ENCODE measurements at regions not wholly inside any gene's neighbourhood (a gene's known extent, or its start where the extent isn't known, plus 50 kb on each side); places are given as distances from the start of the nearest gene placed in this dataset.

DNA sequence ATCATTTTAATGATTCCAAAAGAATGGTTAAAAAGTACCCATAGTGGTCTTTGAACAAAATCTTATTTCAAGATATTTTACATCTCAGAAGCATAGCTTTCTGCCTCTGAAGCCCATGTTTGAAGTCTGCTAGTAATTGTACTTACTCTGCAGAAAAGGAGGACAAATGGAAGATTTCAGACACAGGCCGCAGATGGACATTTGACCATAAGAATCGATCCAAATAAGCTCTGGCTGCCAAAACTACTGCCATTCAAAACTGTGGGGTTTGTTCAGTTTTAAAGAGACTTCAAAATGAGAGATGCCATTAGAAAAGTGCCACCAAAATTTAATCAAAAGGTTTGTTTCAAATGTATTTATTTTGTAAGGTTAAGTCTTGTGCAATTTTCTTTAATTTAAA lies 306.7 kb downstream of the DTWD2 start:
- TF ChIP-seq, protein P1, sequence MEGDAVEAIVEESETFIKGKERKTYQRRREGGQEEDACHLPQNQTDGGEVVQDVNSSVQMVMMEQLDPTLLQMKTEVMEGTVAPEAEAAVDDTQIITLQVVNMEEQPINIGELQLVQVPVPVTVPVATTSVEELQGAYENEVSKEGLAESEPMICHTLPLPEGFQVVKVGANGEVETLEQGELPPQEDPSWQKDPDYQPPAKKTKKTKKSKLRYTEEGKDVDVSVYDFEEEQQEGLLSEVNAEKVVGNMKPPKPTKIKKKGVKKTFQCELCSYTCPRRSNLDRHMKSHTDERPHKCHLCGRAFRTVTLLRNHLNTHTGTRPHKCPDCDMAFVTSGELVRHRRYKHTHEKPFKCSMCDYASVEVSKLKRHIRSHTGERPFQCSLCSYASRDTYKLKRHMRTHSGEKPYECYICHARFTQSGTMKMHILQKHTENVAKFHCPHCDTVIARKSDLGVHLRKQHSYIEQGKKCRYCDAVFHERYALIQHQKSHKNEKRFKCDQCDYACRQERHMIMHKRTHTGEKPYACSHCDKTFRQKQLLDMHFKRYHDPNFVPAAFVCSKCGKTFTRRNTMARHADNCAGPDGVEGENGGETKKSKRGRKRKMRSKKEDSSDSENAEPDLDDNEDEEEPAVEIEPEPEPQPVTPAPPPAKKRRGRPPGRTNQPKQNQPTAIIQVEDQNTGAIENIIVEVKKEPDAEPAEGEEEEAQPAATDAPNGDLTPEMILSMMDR (IDR thresholded peaks at IDR 0.05) = no peak
- no peak for TF ChIP-seq POLR2AphosphoS5 (IDR thresholded peaks at IDR 0.05; ENCODE audit: insufficient read depth in 1 of 2, low read depth in 1 of 2)
- no peak for TF ChIP-seq POLR2A (IDR thresholded peaks at IDR 0.05)

Measured in vagina (tissue), 2 donors.